ENCODE measurements at regions not wholly inside any gene's neighbourhood (a gene's known extent, or its start where the extent isn't known, plus 50 kb on each side); places are given as distances from the start of the nearest gene placed in this dataset.
A peak's percentile ranks its signal among the peaks of the same experiment; 100 is the strongest.

DNA sequence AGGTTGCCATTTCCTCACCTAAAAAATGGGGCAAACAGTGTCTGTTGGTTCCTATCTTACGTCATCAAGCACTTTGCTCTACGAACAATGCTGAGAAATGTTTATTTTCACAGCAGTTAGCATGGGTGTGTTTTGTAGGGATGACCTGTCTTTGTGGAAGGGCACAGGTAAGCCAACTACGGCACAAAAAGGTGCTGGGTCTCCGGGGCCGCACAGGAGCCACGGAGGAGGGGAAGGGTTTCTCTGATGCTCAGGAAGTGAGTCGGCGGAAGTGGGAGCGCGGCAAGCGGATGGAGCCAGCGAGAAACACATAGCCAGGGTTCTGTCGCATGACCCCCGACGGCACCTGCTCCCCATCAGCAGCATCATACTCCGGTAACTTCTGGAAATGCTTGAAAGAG is 65.6 kb upstream of the TCL1B start (continued):
- TF ChIP-seq KDM5B (IDR thresholded peaks at IDR 0.05; ENCODE audit: insufficient replicate concordance, low read depth, low read length) (no peak), FOXM1 (IDR thresholded peaks at IDR 0.05; ENCODE audit: low read depth) (no peak), FOXM1 (CRISPR knock-in tag; IDR thresholded peaks at IDR 0.05; ENCODE audit: low read depth) (no peak), LCOR (CRISPR knock-in tag; IDR thresholded peaks at IDR 0.05) (no peak), ZFP1 (CRISPR knock-in tag; IDR thresholded peaks at IDR 0.05) (no peak), ATF1 (CRISPR knock-in tag; IDR thresholded peaks at IDR 0.05) (no peak), ATF1 (tag; IDR thresholded peaks at IDR 0.05) (peak; percentile 88), DIDO1 (tag; IDR thresholded peaks at IDR 0.05; ENCODE audit: low read depth) (peak; percentile 95), BRD4 (IDR thresholded peaks at IDR 0.05) (no peak), ZNF76 (CRISPR knock-in tag; IDR thresholded peaks at IDR 0.05; ENCODE audit: borderline replicate concordance) (peak; percentile 80; the same call in 1 of the 2 replicates), PPARD (CRISPR knock-in tag; IDR thresholded peaks at IDR 0.05) (no peak), ZNF324 (CRISPR knock-in tag; IDR thresholded peaks at IDR 0.05) (no peak), E2F3 (CRISPR knock-in tag; IDR thresholded peaks at IDR 0.05) (peak; percentile 78; the same call in 1 of the 2 replicates), PCBP1 (IDR thresholded peaks at IDR 0.05; ENCODE audit: low read depth, low read length, poor library complexity, severe bottlenecking) (no peak), NR1H2 (CRISPR knock-in tag; IDR thresholded peaks at IDR 0.05) (no peak), MAZ (CRISPR knock-in tag; conservative IDR thresholded peaks at IDR 0.05 in 1 of 2, IDR thresholded peaks at IDR 0.05 in 1 of 2) (peak; percentile 27 to 38; a peak in 2 of 4 replicates)
- TF ChIP-seq, protein P1, sequence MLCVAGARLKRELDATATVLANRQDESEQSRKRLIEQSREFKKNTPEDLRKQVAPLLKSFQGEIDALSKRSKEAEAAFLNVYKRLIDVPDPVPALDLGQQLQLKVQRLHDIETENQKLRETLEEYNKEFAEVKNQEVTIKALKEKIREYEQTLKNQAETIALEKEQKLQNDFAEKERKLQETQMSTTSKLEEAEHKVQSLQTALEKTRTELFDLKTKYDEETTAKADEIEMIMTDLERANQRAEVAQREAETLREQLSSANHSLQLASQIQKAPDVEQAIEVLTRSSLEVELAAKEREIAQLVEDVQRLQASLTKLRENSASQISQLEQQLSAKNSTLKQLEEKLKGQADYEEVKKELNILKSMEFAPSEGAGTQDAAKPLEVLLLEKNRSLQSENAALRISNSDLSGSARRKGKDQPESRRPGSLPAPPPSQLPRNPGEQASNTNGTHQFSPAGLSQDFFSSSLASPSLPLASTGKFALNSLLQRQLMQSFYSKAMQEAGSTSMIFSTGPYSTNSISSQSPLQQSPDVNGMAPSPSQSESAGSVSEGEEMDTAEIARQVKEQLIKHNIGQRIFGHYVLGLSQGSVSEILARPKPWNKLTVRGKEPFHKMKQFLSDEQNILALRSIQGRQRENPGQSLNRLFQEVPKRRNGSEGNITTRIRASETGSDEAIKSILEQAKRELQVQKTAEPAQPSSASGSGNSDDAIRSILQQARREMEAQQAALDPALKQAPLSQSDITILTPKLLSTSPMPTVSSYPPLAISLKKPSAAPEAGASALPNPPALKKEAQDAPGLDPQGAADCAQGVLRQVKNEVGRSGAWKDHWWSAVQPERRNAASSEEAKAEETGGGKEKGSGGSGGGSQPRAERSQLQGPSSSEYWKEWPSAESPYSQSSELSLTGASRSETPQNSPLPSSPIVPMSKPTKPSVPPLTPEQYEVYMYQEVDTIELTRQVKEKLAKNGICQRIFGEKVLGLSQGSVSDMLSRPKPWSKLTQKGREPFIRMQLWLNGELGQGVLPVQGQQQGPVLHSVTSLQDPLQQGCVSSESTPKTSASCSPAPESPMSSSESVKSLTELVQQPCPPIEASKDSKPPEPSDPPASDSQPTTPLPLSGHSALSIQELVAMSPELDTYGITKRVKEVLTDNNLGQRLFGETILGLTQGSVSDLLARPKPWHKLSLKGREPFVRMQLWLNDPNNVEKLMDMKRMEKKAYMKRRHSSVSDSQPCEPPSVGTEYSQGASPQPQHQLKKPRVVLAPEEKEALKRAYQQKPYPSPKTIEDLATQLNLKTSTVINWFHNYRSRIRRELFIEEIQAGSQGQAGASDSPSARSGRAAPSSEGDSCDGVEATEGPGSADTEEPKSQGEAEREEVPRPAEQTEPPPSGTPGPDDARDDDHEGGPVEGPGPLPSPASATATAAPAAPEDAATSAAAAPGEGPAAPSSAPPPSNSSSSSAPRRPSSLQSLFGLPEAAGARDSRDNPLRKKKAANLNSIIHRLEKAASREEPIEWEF (CRISPR knock-in tag; IDR thresholded peaks at IDR 0.05), result no peak
- TF ChIP-seq, protein P2, sequence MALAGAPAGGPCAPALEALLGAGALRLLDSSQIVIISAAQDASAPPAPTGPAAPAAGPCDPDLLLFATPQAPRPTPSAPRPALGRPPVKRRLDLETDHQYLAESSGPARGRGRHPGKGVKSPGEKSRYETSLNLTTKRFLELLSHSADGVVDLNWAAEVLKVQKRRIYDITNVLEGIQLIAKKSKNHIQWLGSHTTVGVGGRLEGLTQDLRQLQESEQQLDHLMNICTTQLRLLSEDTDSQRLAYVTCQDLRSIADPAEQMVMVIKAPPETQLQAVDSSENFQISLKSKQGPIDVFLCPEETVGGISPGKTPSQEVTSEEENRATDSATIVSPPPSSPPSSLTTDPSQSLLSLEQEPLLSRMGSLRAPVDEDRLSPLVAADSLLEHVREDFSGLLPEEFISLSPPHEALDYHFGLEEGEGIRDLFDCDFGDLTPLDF (CRISPR knock-in tag; IDR thresholded peaks at IDR 0.05), result no peak
- TF ChIP-seq, protein P3, sequence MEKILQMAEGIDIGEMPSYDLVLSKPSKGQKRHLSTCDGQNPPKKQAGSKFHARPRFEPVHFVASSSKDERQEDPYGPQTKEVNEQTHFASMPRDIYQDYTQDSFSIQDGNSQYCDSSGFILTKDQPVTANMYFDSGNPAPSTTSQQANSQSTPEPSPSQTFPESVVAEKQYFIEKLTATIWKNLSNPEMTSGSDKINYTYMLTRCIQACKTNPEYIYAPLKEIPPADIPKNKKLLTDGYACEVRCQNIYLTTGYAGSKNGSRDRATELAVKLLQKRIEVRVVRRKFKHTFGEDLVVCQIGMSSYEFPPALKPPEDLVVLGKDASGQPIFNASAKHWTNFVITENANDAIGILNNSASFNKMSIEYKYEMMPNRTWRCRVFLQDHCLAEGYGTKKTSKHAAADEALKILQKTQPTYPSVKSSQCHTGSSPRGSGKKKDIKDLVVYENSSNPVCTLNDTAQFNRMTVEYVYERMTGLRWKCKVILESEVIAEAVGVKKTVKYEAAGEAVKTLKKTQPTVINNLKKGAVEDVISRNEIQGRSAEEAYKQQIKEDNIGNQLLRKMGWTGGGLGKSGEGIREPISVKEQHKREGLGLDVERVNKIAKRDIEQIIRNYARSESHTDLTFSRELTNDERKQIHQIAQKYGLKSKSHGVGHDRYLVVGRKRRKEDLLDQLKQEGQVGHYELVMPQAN (IDR thresholded peaks at IDR 0.05; ENCODE audit: borderline replicate concordance), result no peak

Data from K562 (cell line).